ENCODE measurements at regions not wholly inside any gene's neighbourhood (a gene's known extent, or its start where the extent isn't known, plus 50 kb on each side); places are given as distances from the start of the nearest gene placed in this dataset.
"Not testable (repeated sequence)": the region's sequence is repeated elsewhere in the genome, so short reads cannot be mapped to it uniquely, and the experiment has no call there.

GRCh38 chrX:35285289-35285962 is 342.8 kb downstream of the FAM47B start:
- no peak overlapping the region for H3K4me3 ChIP-seq (ENCODE audit: low read depth, low read length)
- no peaks in the 10 kb centered on the region for H3K4me1 ChIP-seq
- H3K36me3 ChIP-seq (ENCODE audit: control insufficient read depth, insufficient read depth, low read length), result no peaks in the 10 kb centered on the region
- no peak overlapping the region for H2AFZ ChIP-seq
- no peaks in the 10 kb centered on the region for H3K9me3 ChIP-seq (ENCODE audit: control insufficient read depth, low read length)
- no peaks in the 10 kb centered on the region for H3K27me3 ChIP-seq (ENCODE audit: control insufficient read depth, insufficient read depth, low read length)
- H3K4me2 ChIP-seq (ENCODE audit: low read length), result no peak overlapping the region
- H3K9ac ChIP-seq, result no peak overlapping the region
- no peak for TF ChIP-seq CTCF (IDR thresholded peaks at IDR 0.05)
- H3K79me2 ChIP-seq, result no peaks in the 10 kb centered on the region
- H3K27ac ChIP-seq, result no peak overlapping the region

GRCh38 chrX:35288657-35289056 is 346.1 kb downstream of the FAM47B start:
- no peaks in the 10 kb centered on the region for H3K4me1 ChIP-seq
- H3K4me3 ChIP-seq (ENCODE audit: low read depth, low read length), result no peak overlapping the region

GRCh38 chrX:35289952-35290351 is 347.4 kb downstream of the FAM47B start:
- H3K9ac ChIP-seq, result no peak overlapping the region
- no peaks in the 10 kb centered on the region for H3K36me3 ChIP-seq (ENCODE audit: control insufficient read depth, insufficient read depth, low read length)
- H3K4me1 ChIP-seq, result no peaks in the 10 kb centered on the region
- no peaks in the 10 kb centered on the region for H3K79me2 ChIP-seq
- no peak overlapping the region for H3K4me3 ChIP-seq (ENCODE audit: low read depth, low read length)
- no peak overlapping the region for H3K27ac ChIP-seq
- no peaks in the 10 kb centered on the region for H3K9me3 ChIP-seq (ENCODE audit: control insufficient read depth, low read length)
- H2AFZ ChIP-seq, result no peak overlapping the region
- TF ChIP-seq CTCF (IDR thresholded peaks at IDR 0.05), result no peak
- no peaks in the 10 kb centered on the region for H3K27me3 ChIP-seq (ENCODE audit: control insufficient read depth, insufficient read depth, low read length)
- no peak overlapping the region for H3K4me2 ChIP-seq (ENCODE audit: low read length)

More at GRCh38 chrX:35288657-35289056, 346.1 kb downstream of the FAM47B start:
- Histone ChIP-seq H2AFZ (no peak overlapping the region), H3K79me2 (no peaks in the 10 kb centered on the region), H3K4me2 (ENCODE audit: low read length) (no peak overlapping the region), H3K9me3 (ENCODE audit: control insufficient read depth, low read length) (no peaks in the 10 kb centered on the region), H3K9ac (no peak overlapping the region), H3K27ac (no peak overlapping the region), H3K36me3 (ENCODE audit: control insufficient read depth, insufficient read depth, low read length) (no peaks in the 10 kb centered on the region), H3K27me3 (ENCODE audit: control insufficient read depth, insufficient read depth, low read length) (no peaks in the 10 kb centered on the region)
- TF ChIP-seq CTCF (IDR thresholded peaks at IDR 0.05), result no peak

GRCh38 chrX:35291013-35291412 is 348.4 kb downstream of the FAM47B start:
- TF ChIP-seq CTCF (IDR thresholded peaks at IDR 0.05), result no peak
- no peaks in the 10 kb centered on the region for H3K9me3 ChIP-seq (ENCODE audit: control insufficient read depth, low read length)
- H3K9ac ChIP-seq, result no peak overlapping the region
- H3K4me3 ChIP-seq (ENCODE audit: low read depth, low read length), result no peak overlapping the region
- H3K27me3 ChIP-seq (ENCODE audit: control insufficient read depth, insufficient read depth, low read length), result no peaks in the 10 kb centered on the region
- no peak overlapping the region for H3K4me2 ChIP-seq (ENCODE audit: low read length)
- H3K79me2 ChIP-seq, result no peaks in the 10 kb centered on the region
- H3K4me1 ChIP-seq, result no peaks in the 10 kb centered on the region
- no peaks in the 10 kb centered on the region for H3K36me3 ChIP-seq (ENCODE audit: control insufficient read depth, insufficient read depth, low read length)
- no peak overlapping the region for H3K27ac ChIP-seq
- no peak overlapping the region for H2AFZ ChIP-seq

GRCh38 chrX:35292522-35292921 is 349.9 kb downstream of the FAM47B start:
- TF ChIP-seq CTCF (IDR thresholded peaks at IDR 0.05), result no peak
- Histone ChIP-seq H3K27me3 (ENCODE audit: control insufficient read depth, insufficient read depth, low read length) (no peaks in the 10 kb centered on the region), H3K4me2 (ENCODE audit: low read length) (no peak overlapping the region), H2AFZ (no peak overlapping the region), H3K36me3 (ENCODE audit: control insufficient read depth, insufficient read depth, low read length) (no peaks in the 10 kb centered on the region), H3K4me1 (no peaks in the 10 kb centered on the region), H3K27ac (no peak overlapping the region), H3K4me3 (ENCODE audit: low read depth, low read length) (no peak overlapping the region), H3K9me3 (ENCODE audit: control insufficient read depth, low read length) (no peaks in the 10 kb centered on the region), H3K9ac (no peak overlapping the region), H3K79me2 (no peaks in the 10 kb centered on the region)

GRCh38 chrX:35305037-35305436 is 362.4 kb downstream of the FAM47B start:
- not testable (repeated sequence) for H3K9me3 ChIP-seq (ENCODE audit: control insufficient read depth, low read length); H3K27me3 ChIP-seq (ENCODE audit: control insufficient read depth, insufficient read depth, low read length); H3K4me2 ChIP-seq (ENCODE audit: low read length); H3K27ac ChIP-seq; H3K79me2 ChIP-seq; H3K4me1 ChIP-seq; H3K36me3 ChIP-seq (ENCODE audit: control insufficient read depth, insufficient read depth, low read length); H3K4me3 ChIP-seq (ENCODE audit: low read depth, low read length); H3K9ac ChIP-seq; H2AFZ ChIP-seq

All from parathyroid adenoma (tissue), 2 donors.